ENCODE measurements at regions not wholly inside any gene's neighbourhood (a gene's known extent, or its start where the extent isn't known, plus 50 kb on each side); places are given as distances from the start of the nearest gene placed in this dataset.
"Not testable (repeated sequence)": the region's sequence is repeated elsewhere in the genome, so short reads cannot be mapped to it uniquely, and the experiment has no call there.

DNA sequence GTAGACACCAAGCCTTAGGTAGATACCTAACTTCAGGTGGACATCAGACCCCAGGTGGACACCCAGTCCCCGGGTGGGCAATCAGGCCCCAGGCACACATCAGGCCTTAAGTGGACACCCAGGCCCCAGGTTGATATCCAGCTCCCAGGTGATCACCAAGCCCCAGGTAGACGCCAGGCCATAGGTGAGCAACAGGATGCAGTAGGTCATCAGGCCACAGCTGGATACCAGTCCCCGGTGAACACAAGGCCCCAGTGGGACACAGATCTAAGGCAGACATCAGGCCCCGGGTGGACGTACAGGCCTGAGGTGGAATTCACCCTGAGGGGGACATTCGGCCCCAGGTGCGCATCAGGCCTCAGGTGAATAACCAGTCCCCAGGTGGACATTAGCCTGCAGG is 201.0 kb downstream of the POTEM start:
- TF ChIP-seq, protein P1, sequence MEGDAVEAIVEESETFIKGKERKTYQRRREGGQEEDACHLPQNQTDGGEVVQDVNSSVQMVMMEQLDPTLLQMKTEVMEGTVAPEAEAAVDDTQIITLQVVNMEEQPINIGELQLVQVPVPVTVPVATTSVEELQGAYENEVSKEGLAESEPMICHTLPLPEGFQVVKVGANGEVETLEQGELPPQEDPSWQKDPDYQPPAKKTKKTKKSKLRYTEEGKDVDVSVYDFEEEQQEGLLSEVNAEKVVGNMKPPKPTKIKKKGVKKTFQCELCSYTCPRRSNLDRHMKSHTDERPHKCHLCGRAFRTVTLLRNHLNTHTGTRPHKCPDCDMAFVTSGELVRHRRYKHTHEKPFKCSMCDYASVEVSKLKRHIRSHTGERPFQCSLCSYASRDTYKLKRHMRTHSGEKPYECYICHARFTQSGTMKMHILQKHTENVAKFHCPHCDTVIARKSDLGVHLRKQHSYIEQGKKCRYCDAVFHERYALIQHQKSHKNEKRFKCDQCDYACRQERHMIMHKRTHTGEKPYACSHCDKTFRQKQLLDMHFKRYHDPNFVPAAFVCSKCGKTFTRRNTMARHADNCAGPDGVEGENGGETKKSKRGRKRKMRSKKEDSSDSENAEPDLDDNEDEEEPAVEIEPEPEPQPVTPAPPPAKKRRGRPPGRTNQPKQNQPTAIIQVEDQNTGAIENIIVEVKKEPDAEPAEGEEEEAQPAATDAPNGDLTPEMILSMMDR (IDR thresholded peaks at IDR 0.05): not testable (repeated sequence)
- not testable (repeated sequence) for TF ChIP-seq POLR2A (IDR thresholded peaks at IDR 0.05)

Measured in prostate gland (tissue), 2 donors.